ENCODE measurements at regions not wholly inside any gene's neighbourhood (a gene's known extent, or its start where the extent isn't known, plus 50 kb on each side); places are given as distances from the start of the nearest gene placed in this dataset.
A peak's percentile ranks its signal among the peaks of the same experiment; 100 is the strongest.

- DNase-seq: no peak
- Mint-ChIP-seq H3K4me3 (no peak overlapping the region), H3K27me3 (peaks cover 5% of the 10 kb centered on the region), H3K9me3 (no peaks in the 10 kb centered on the region), H3K27ac (no peak overlapping the region), H3K4me1 (no peaks in the 10 kb centered on the region), H3K36me3 (ENCODE audit: low read depth) (no peaks in the 10 kb centered on the region)
- ChIA-PET CTCF (no interaction called here), POLR2A (no interaction called here)
Observed at GRCh38 chr10:7008645-7009044, 402.2 kb downstream of the SFMBT2 start.

DNA sequence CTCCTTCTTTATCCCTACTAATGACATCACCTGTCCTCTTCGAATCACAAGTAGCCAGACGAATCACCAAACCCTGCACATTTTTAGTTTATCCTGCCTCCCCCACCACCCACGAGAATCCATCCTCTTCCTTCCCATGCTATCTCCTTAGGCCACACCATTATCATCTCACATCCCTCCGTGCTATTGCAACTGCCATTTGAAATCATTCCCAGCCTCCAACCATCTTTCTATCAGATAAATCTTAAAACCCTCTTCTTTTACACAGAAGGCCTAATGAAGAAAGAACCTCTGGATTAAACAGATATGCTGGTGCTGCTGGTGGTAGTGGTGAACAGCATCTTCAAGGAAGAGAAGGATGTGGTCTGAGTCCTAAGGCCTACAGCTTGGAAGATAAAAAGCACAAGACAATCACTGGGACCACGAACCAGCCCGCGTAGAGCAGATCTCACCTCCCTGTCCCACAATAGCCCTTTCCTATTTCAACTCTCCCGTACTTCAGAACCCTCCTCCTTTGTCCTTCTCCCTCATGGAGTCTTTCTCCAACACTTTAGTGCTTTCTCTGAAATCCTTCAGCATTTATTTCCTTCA lies 403.1 kb downstream of the SFMBT2 start:
- no peak overlapping the region for H3K27ac Mint-ChIP-seq
- H3K36me3 Mint-ChIP-seq (ENCODE audit: low read depth): no peaks in the 10 kb centered on the region
- H3K9me3 Mint-ChIP-seq: no peaks in the 10 kb centered on the region
- POLR2A ChIA-PET: no interaction called here
- CTCF ChIA-PET: interaction anchor here (0.5 kb wide), 1 partner anchor 19 kb away, joined by 7 read pairs; no protein-coding TSS in a partner anchor
- H3K4me1 Mint-ChIP-seq: no peaks in the 10 kb centered on the region
- DNase-seq: no peak
- no peak overlapping the region for H3K4me3 Mint-ChIP-seq
- H3K27me3 Mint-ChIP-seq: peaks cover 6% of the 10 kb centered on the region

- no peak for DNase-seq
- POLR2A ChIA-PET: no interaction called here
- no peaks in the 10 kb centered on the region for H3K36me3 Mint-ChIP-seq (ENCODE audit: low read depth)
- no peak overlapping the region for H3K4me3 Mint-ChIP-seq
- no peak overlapping the region for H3K27ac Mint-ChIP-seq
- no peaks in the 10 kb centered on the region for H3K9me3 Mint-ChIP-seq
- CTCF ChIA-PET: no interaction called here
- no peaks in the 10 kb centered on the region for H3K4me1 Mint-ChIP-seq
- H3K27me3 Mint-ChIP-seq: peaks cover 6% of the 10 kb centered on the region
Observed at GRCh38 chr10:7006566-7006965, 404.3 kb downstream of the SFMBT2 start.

DNA sequence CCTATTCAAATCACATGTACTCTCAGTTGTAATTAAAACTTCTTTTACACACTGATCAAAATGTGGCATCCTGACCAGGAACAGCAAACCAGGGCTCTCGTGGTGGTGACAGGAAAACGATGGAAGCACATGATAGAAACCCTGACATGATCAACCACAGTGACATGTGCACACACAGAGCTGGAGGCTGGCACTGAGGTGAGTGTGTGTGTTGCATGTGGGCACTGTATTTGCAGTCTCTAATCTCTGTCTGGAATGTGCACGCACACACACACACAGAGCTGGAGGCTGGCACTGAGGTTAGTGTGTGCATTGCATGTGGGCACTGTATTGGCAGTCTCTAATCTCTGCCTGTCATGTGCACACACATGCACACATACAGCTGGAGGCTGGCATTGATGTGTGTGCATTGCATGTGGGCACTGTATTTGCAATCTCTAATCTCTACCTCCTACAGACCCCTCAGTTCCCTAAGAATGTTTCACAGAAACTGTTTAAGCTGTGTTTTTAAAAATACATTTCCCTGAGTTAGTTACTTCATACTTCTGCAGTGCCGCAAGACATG lies 406.9 kb downstream of the SFMBT2 start:
- Mint-ChIP-seq H3K27ac (no peak overlapping the region), H3K4me3 (no peak overlapping the region), H3K27me3 (peaks cover 9% of the 10 kb centered on the region), H3K9me3 (no peaks in the 10 kb centered on the region), H3K36me3 (ENCODE audit: low read depth) (no peaks in the 10 kb centered on the region), H3K4me1 (no peaks in the 10 kb centered on the region)
- CTCF ChIA-PET: interaction anchor here (1.6 kb wide), 1 partner anchor 22 kb away, joined by 3 read pairs; no protein-coding TSS in a partner anchor
- no peak for DNase-seq
- POLR2A ChIA-PET: no interaction called here

DNA sequence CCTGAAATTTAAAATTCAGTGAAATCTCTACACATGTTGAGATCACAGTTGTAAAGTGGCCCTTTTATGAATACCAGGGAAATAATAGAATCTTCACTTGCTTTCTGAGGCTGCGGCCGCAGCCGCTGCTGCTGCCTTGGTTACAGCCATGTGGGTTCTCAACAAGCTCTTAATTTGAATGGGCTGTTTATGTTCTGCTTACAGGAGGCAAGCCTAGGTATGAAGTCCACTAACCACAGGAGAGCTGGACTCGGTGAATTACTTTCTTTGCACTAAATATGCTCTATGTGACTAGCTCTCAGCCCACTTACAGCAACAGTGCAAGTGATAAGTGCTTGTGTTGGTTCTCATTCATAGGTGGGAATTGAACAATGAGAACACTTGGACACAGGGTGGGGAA lies 410.8 kb downstream of the SFMBT2 start:
- no peak for DNase-seq
- Mint-ChIP-seq H3K4me3 (no peak overlapping the region), H3K4me1 (no peaks in the 10 kb centered on the region), H3K9me3 (no peaks in the 10 kb centered on the region), H3K27ac (no peak overlapping the region), H3K27me3 (peaks cover 19% of the 10 kb centered on the region), H3K36me3 (ENCODE audit: low read depth) (no peaks in the 10 kb centered on the region)
- CTCF ChIA-PET: interaction anchor here (0.6 kb wide), 1 partner anchor 861 kb away, joined by 3 read pairs; no protein-coding TSS in a partner anchor
- POLR2A ChIA-PET: no interaction called here

GRCh38 chr10:6999232-6999925 lies 411.5 kb downstream of the SFMBT2 start:
- Mint-ChIP-seq H3K36me3 (ENCODE audit: low read depth) (no peaks in the 10 kb centered on the region), H3K4me1 (no peaks in the 10 kb centered on the region), H3K27ac (no peak overlapping the region), H3K9me3 (no peaks in the 10 kb centered on the region), H3K4me3 (no peak overlapping the region), H3K27me3 (peaks cover 19% of the 10 kb centered on the region)
- CTCF ChIA-PET: interaction anchor here (0.6 to 0.9 kb wide), 2 partner anchors 73 to 861 kb away, joined by 3 read pairs; no protein-coding TSS in a partner anchor
- DNase-seq: no peak
- POLR2A ChIA-PET: no interaction called here

- POLR2A ChIA-PET: no interaction called here
- no peaks in the 10 kb centered on the region for H3K36me3 Mint-ChIP-seq (ENCODE audit: low read depth)
- CTCF ChIA-PET: interaction anchor here (0.6 to 0.7 kb wide), 2 partner anchors 123 to 226 kb away, joined by 3 read pairs; no protein-coding TSS in a partner anchor
- no peaks in the 10 kb centered on the region for H3K9me3 Mint-ChIP-seq
- no peak for DNase-seq
- no peaks in the 10 kb centered on the region for H3K4me1 Mint-ChIP-seq
- peaks cover 20% of the 10 kb centered on the region for H3K27me3 Mint-ChIP-seq
- no peak overlapping the region for H3K27ac Mint-ChIP-seq
- H3K4me3 Mint-ChIP-seq: no peak overlapping the region
Observed at GRCh38 chr10:6997509-6997908, 413.3 kb downstream of the SFMBT2 start.

DNA sequence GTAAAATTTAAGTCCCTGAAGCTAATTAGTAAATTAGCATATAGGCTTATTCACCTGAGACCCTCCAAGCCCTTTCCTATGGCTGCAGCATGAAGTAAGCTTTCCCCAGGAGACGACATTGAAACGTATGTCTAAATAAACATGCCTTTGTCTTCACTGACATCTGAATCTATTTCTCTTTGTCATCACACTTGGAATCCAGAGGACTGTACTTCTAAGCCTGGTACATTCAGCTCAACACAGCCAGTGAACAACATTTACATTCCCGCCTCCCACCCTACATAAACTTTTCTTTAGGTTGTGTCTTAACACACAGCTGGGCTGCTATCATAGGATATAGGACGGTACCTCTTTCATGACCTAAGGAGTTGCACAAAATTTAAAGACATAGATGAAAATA lies 414.4 kb downstream of the SFMBT2 start:
- H3K4me1 Mint-ChIP-seq: no peaks in the 10 kb centered on the region
- peaks cover 20% of the 10 kb centered on the region for H3K27me3 Mint-ChIP-seq
- ChIA-PET CTCF (interaction anchor here (0.7 to 1.4 kb wide), 2 partner anchors 78 to 310 kb away, joined by 3 to 7 read pairs; no protein-coding TSS in a partner anchor), POLR2A (no interaction called here)
- H3K4me3 Mint-ChIP-seq: no peak overlapping the region
- no peak overlapping the region for H3K27ac Mint-ChIP-seq
- DNase-seq: no peak
- H3K9me3 Mint-ChIP-seq: no peaks in the 10 kb centered on the region
- no peaks in the 10 kb centered on the region for H3K36me3 Mint-ChIP-seq (ENCODE audit: low read depth)

DNA sequence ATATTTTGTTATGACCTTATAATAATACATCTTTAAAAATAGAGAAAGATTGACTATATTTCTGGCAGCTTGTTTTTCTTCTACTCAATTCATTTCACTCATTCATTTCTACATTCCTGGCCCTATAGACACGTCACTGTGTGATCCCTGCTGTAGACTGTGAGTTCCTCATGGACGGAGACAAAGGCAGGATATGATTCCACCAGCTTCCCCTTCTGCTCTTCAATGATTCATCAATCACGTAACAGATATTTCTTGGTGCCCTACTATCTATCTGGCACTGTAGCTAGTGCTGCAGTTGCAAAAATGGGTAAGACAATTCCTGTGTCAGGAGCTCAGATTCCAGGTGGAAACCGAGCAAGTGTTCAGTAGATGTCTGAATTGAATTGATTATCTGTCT lies 415.0 kb downstream of the SFMBT2 start:
- Mint-ChIP-seq H3K4me3 (no peak overlapping the region), H3K27ac (no peak overlapping the region), H3K36me3 (ENCODE audit: low read depth) (no peaks in the 10 kb centered on the region), H3K9me3 (no peaks in the 10 kb centered on the region), H3K4me1 (peaks cover 2% of the 10 kb centered on the region), H3K27me3 (peaks cover 19% of the 10 kb centered on the region)
- CTCF ChIA-PET: interaction anchor here (0.7 to 2.0 kb wide), 3 partner anchors 44 to 309 kb away, joined by 3 to 7 read pairs (median 5); no protein-coding TSS in a partner anchor
- no peak for DNase-seq
- POLR2A ChIA-PET: interaction anchor here (0.7 kb wide), 1 partner anchor 643 kb away, joined by 7 read pairs; no protein-coding TSS in a partner anchor

DNA sequence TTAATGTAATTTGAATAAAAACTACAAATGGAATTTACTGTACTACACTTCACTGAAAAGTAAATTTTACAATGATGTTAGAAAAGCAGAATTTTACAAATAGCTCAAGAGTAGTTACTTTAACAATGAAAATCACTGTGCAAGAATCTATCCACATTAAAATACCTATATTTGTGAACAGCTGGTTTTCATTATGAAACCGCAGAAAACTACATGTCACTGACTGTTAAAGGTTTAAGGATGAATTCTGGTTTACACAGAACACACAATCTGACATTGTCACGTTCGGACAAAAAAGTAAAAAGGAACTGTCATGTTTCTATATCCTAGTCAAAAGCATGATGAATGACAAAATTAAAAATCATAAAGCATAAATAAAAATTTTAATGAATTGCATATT lies 415.3 kb upstream of the PRKCQ start:
- DNase-seq: no peak
- POLR2A ChIA-PET: interaction anchor here (0.7 kb wide), 1 partner anchor 643 kb away, joined by 7 read pairs; no protein-coding TSS in a partner anchor
- Mint-ChIP-seq H3K4me3 (no peak overlapping the region), H3K27ac (no peak overlapping the region), H3K36me3 (ENCODE audit: low read depth) (no peaks in the 10 kb centered on the region), H3K27me3 (peaks cover 17% of the 10 kb centered on the region), H3K4me1 (peaks cover 6% of the 10 kb centered on the region), H3K9me3 (no peaks in the 10 kb centered on the region)
- CTCF ChIA-PET: interaction anchor here (2.0 kb wide), 1 partner anchor 44 kb away, joined by 5 read pairs; no protein-coding TSS in a partner anchor

DNA sequence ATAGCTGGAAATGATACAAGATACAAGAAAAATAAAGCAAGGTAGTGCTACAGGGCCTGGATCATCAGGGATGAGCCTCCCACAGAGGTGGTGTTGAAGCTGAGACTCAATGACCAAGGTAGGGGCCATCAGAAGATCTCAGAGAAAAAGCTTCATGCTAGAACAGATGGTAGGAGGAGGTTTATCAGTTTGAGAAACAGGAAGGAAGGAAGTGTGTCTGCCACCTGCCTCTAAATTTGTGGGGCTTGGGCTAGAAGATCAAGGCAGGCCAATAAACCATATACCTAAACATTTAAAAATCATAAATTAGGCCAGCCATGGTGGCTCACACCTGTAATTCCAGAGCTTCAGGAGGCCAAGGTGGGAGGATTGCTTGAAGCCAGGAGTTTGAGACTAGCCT lies 410.8 kb upstream of the PRKCQ start:
- ChIA-PET POLR2A (no interaction called here), CTCF (no interaction called here)
- peaks cover 6% of the 10 kb centered on the region for H3K27me3 Mint-ChIP-seq
- peaks cover 6% of the 10 kb centered on the region for H3K4me1 Mint-ChIP-seq
- peak overlapping the region; percentile 33 for H3K27ac Mint-ChIP-seq
- no peaks in the 10 kb centered on the region for H3K36me3 Mint-ChIP-seq (ENCODE audit: low read depth)
- no peak for DNase-seq
- no peaks in the 10 kb centered on the region for H3K9me3 Mint-ChIP-seq
- no peak overlapping the region for H3K4me3 Mint-ChIP-seq

DNA sequence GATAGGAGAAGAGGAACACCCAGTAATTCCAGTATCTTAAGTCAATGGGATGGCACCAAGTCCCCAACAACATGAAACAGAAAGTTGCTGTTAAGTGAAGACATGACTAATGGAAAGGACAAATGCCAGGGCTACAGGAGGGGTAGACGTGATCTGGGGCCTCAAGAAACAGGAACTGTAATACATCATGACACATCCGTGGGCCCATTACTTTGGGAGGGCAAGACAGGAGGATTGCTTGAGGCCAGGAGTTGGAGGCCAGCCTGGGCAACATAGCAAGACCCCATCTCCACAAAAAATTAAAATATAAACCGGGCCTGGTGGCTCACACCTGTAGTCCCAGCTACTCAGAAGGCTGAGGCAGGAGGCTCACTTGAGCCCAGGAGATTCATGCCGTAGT lies 408.6 kb upstream of the PRKCQ start:
- CTCF ChIA-PET: interaction anchor here (0.7 kb wide), 1 partner anchor 47 kb away, joined by 3 read pairs; no protein-coding TSS in a partner anchor
- no peak overlapping the region for H3K27ac Mint-ChIP-seq
- POLR2A ChIA-PET: no interaction called here
- H3K9me3 Mint-ChIP-seq: no peaks in the 10 kb centered on the region
- H3K4me3 Mint-ChIP-seq: no peak overlapping the region
- no peak for DNase-seq
- peaks cover 6% of the 10 kb centered on the region for H3K4me1 Mint-ChIP-seq
- no peaks in the 10 kb centered on the region for H3K36me3 Mint-ChIP-seq (ENCODE audit: low read depth)
- H3K27me3 Mint-ChIP-seq: peaks cover 4% of the 10 kb centered on the region

DNA sequence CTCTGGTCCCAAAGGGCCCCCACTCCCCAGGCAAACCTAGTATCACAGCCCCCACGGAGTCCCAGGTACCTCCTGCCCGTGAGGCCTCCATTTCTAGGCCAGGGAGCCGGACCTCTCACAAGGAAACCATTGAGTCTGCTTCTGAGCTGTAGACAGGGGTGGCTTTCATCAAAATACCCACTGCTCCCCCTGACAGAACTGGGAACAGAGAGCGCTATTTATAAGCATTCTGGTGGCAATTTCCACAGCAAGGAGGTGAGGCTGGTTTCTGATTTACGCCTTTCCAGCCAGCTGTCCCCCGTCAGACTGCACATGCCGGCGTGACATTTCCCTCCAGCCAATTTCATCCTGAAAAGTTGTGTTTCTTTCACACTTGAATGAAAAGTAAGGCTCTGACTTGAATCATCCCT lies 407.5 kb upstream of the PRKCQ start:
- ChIA-PET POLR2A (no interaction called here), CTCF (no interaction called here)
- peaks cover 6% of the 10 kb centered on the region for H3K4me1 Mint-ChIP-seq
- no peaks in the 10 kb centered on the region for H3K9me3 Mint-ChIP-seq
- no peak overlapping the region for H3K27ac Mint-ChIP-seq
- H3K4me3 Mint-ChIP-seq: no peak overlapping the region
- no peak for DNase-seq
- peaks cover 1% of the 10 kb centered on the region for H3K27me3 Mint-ChIP-seq
- H3K36me3 Mint-ChIP-seq (ENCODE audit: low read depth): no peaks in the 10 kb centered on the region
